Muscle of back (tissue), 3 donors: ENCODE measurements at regions not wholly inside any gene's neighbourhood (a gene's known extent, or its start where the extent isn't known, plus 50 kb on each side); places are given as distances from the start of the nearest gene placed in this dataset.

Source experiments
- DNase-seq, 3 donors: peaks; one replicate each; pipeline versions ENCODE4 v3.0.0 to v3.0.0-alpha.2; 2013

- DNase-seq: no peak
These were observed 157.9 kb downstream of the MRPL14 start for GRCh38 chr6:43969158-43969981.

- DNase-seq: no peak
These were observed 158.9 kb downstream of the MRPL14 start for GRCh38 chr6:43968110-43968965.

GRCh38 chr6:43967719-43968091, 159.5 kb downstream of the MRPL14 start:
- DNase-seq: no peak

GRCh38 chr6:43966853-43967718, 160.2 kb downstream of the MRPL14 start:
- DNase-seq: no peak

- DNase-seq: no peak
These were observed 160.9 kb downstream of the MRPL14 start for GRCh38 chr6:43966374-43966658.

- no peak for DNase-seq
These were observed 161.5 kb downstream of the MRPL14 start for GRCh38 chr6:43965628-43966373.

GRCh38 chr6:43964659-43965570, 162.3 kb downstream of the MRPL14 start:
- DNase-seq: no peak

- DNase-seq: no peak
These were observed 163.2 kb downstream of the MRPL14 start for GRCh38 chr6:43963877-43964658.

- DNase-seq: no peak
These were observed 164.0 kb downstream of the MRPL14 start for GRCh38 chr6:43963203-43963602.

- DNase-seq: no peak
These were observed 164.8 kb downstream of the MRPL14 start for GRCh38 chr6:43962458-43962857.

- DNase-seq: no peak
These were observed 170.0 kb downstream of the MRPL14 start for GRCh38 chr6:43957273-43957672.

GRCh38 chr6:43956478-43956877, 170.8 kb downstream of the MRPL14 start:
- no peak for DNase-seq

- DNase-seq: peak; percentile 40 to 58 (median 47)
These were observed 172.7 kb downstream of the MRPL14 start for GRCh38 chr6:43954311-43955131.

GRCh38 chr6:43953794-43954310, 173.4 kb downstream of the MRPL14 start:
- DNase-seq: peak in 2 of 3 donors; percentile 22 to 45

GRCh38 chr6:43953256-43953655, 174.0 kb downstream of the MRPL14 start:
- DNase-seq: no peak

GRCh38 chr6:43952746-43953145, 174.5 kb downstream of the MRPL14 start:
- DNase-seq: no peak

GRCh38 chr6:43951756-43952675, 175.2 kb downstream of the MRPL14 start:
- DNase-seq: no peak
